WTC11 (cell line): ENCODE measurements at regions not wholly inside any gene's neighbourhood (a gene's known extent, or its start where the extent isn't known, plus 50 kb on each side); places are given as distances from the start of the nearest gene placed in this dataset.

Source experiments
- ATAC-seq: fragments of 200-7000 bp; cut with Tn5 transposase; 2 replicates; pipeline ENCODE4 v1.10.0; 2021; ENCODE audit warnings: mild to moderate bottlenecking, moderate library complexity
- CTCF ChIA-PET: fragments of 300-600 bp; sonication (Branson Sonifier 250); formaldehyde crosslinking; loops from one replicate; lab custom pipeline; 2021; ENCODE audit warnings: antibody characterized with exemption; lab: Charles Lee
- POLR2A ChIA-PET: fragments of 350-600 bp; sonication (Branson Sonifier 250); formaldehyde crosslinking; loops from one replicate; lab custom pipeline; 2021; ENCODE audit warnings: antibody characterized with exemption; lab: Charles Lee
- DNase-seq: peaks from one replicate; pipeline ENCODE4 v3.0.0; 2021; ENCODE audit warnings: low spot score
- H3K27ac Mint-ChIP-seq: 2 replicates; pipeline ENCODE4 v1.8.0; 2021; ENCODE audit warnings: mixed read lengths
- H3K27me3 Mint-ChIP-seq: 2 replicates; pipeline ENCODE4 v1.8.0; 2021; ENCODE audit warnings: low read depth, mild to moderate bottlenecking, moderate library complexity, mixed read lengths
- H3K36me3 Mint-ChIP-seq: 2 replicates; pipeline ENCODE4 v1.8.0; 2021; ENCODE audit warnings: mixed read lengths
- H3K4me1 Mint-ChIP-seq: 2 replicates; pipeline ENCODE4 v1.8.0; 2022; ENCODE audit warnings: mixed read lengths
- H3K4me3 Mint-ChIP-seq: 2 replicates; pipeline ENCODE4 v1.8.0; 2021; ENCODE audit warnings: mild to moderate bottlenecking, moderate library complexity, mixed read lengths
- H3K9me3 Mint-ChIP-seq: 2 replicates; pipeline ENCODE4 v1.8.0; 2021; ENCODE audit warnings: mixed read lengths
- ETV6 ChIP-seq: sonication (generic); formaldehyde crosslinking; IDR thresholded peaks from 2 replicates; pipeline ENCODE4 v1.8.1; 2022; ENCODE audit warnings: mild to moderate bottlenecking, missing genetic modification reagents
- FOXK1 ChIP-seq: sonication (generic); formaldehyde crosslinking; IDR thresholded peaks from 2 replicates; pipeline ENCODE4 v1.8.0; 2022; ENCODE audit warnings: mild to moderate bottlenecking, moderate library complexity, missing genetic modification reagents
- FOXP1 ChIP-seq: sonication (generic); formaldehyde crosslinking; IDR thresholded peaks from 2 replicates; pipeline ENCODE4 v1.8.0; 2022; ENCODE audit warnings: missing genetic modification reagents, mild to moderate bottlenecking, moderate library complexity, borderline replicate concordance
- GTF2I ChIP-seq: fragments of 250-450 bp; sonication (Bioruptor Pico); conservative IDR thresholded peaks from 2 replicates; pipeline ENCODE4 v1.4.0; 2021; ENCODE audit warnings: mild to moderate bottlenecking
- HMGA2 ChIP-seq: fragments of 250-450 bp; sonication (Bioruptor Pico); IDR thresholded peaks from 2 replicates; pipeline ENCODE4 v1.4.0; 2021; ENCODE audit warnings: mild to moderate bottlenecking, moderate library complexity
- IRF2 ChIP-seq: sonication (generic); formaldehyde crosslinking; IDR thresholded peaks from 2 replicates; pipeline ENCODE4 v1.8.0; 2022; ENCODE audit warnings: low read depth, missing genetic modification reagents, borderline replicate concordance
- JUN ChIP-seq: sonication (generic); formaldehyde crosslinking; IDR thresholded peaks from 2 replicates; pipeline ENCODE4 v1.8.0; 2023; ENCODE audit warnings: mild to moderate bottlenecking, missing genetic modification reagents
- NFYB ChIP-seq: sonication (generic); formaldehyde crosslinking; conservative IDR thresholded peaks from 2 replicates; pipeline ENCODE4 v1.8.0; 2022; ENCODE audit warnings: low read depth, missing genetic modification reagents
- NR1H2 ChIP-seq: sonication (generic); formaldehyde crosslinking; IDR thresholded peaks from 2 replicates; pipeline ENCODE4 v1.9.0; 2021; ENCODE audit warnings: mild to moderate bottlenecking, moderate library complexity, missing genetic modification reagents
- PRRX2 ChIP-seq: fragments of 250-450 bp; sonication (Bioruptor Pico); IDR thresholded peaks from 2 replicates; pipeline ENCODE4 v1.8.0; 2021; ENCODE audit warnings: mild to moderate bottlenecking
- RELA ChIP-seq: sonication (generic); formaldehyde crosslinking; IDR thresholded peaks from 2 replicates; pipeline ENCODE4 v1.8.1; 2022; ENCODE audit warnings: missing genetic modification reagents, mild to moderate bottlenecking, borderline replicate concordance
- SMAD4 ChIP-seq: sonication (generic); formaldehyde crosslinking; IDR thresholded peaks from 2 replicates; pipeline ENCODE4 v1.8.0; 2022; ENCODE audit warnings: mild to moderate bottlenecking, missing genetic modification reagents
- SOX15 ChIP-seq: fragments of 250-450 bp; sonication (Bioruptor Pico); IDR thresholded peaks from 2 replicates; pipeline ENCODE4 v1.9.0; 2021; ENCODE audit warnings: mild to moderate bottlenecking
- TEAD4 ChIP-seq: sonication (generic); formaldehyde crosslinking; IDR thresholded peaks from 2 replicates; pipeline ENCODE4 v1.8.0; 2022; ENCODE audit warnings: mild to moderate bottlenecking, missing genetic modification reagents
- ZNF121 ChIP-seq: sonication (generic); formaldehyde crosslinking; IDR thresholded peaks from 2 replicates; pipeline ENCODE4 v1.8.0; 2023; ENCODE audit warnings: missing genetic modification reagents
- ZNF138 ChIP-seq: sonication (generic); formaldehyde crosslinking; conservative IDR thresholded peaks from 2 replicates; pipeline ENCODE4 v1.8.1; 2022; ENCODE audit warnings: mild to moderate bottlenecking, moderate library complexity, missing genetic modification reagents
- ZNF263 ChIP-seq: sonication (generic); formaldehyde crosslinking; IDR thresholded peaks from 2 replicates; pipeline ENCODE4 v1.8.1; 2022; ENCODE audit warnings: low read depth, mild to moderate bottlenecking, moderate library complexity, missing genetic modification reagents
- ZNF396 ChIP-seq: fragments of 250-450 bp; sonication (Bioruptor Pico); IDR thresholded peaks from 2 replicates; pipeline ENCODE4 v1.8.0; 2021; ENCODE audit warnings: mild to moderate bottlenecking, moderate library complexity, borderline replicate concordance
- ZNF671 ChIP-seq: fragments of 250-450 bp; sonication (Bioruptor Pico); IDR thresholded peaks from 2 replicates; pipeline ENCODE4 v1.8.0; 2021; ENCODE audit warnings: mild to moderate bottlenecking
- TF ChIP-seq, protein P1 (sequence below): sonication (generic); formaldehyde crosslinking; IDR thresholded peaks from 2 replicates; pipeline ENCODE4 v1.8.0; 2023; ENCODE audit warnings: missing genetic modification reagents
- TF ChIP-seq, protein P2 (sequence below): sonication (generic); formaldehyde crosslinking; IDR thresholded peaks from 2 replicates; pipeline ENCODE4 v1.8.0; 2022; ENCODE audit warnings: mild to moderate bottlenecking, missing genetic modification reagents
- TF ChIP-seq, protein P3 (sequence below): fragments of 250-450 bp; sonication (Bioruptor Pico); IDR thresholded peaks from 2 replicates; pipeline ENCODE4 v1.9.0; 2021; ENCODE audit warnings: moderate library complexity, mild to moderate bottlenecking, inconsistent platforms, borderline replicate concordance
- TF ChIP-seq, protein P4 (sequence below): fragments of 250-450 bp; sonication (Bioruptor Pico); IDR thresholded peaks from 2 replicates; pipeline ENCODE4 v1.9.0; 2021; ENCODE audit warnings: mild to moderate bottlenecking
- TF ChIP-seq, protein P5 (sequence below): fragments of 250-450 bp; sonication (Bioruptor Pico); IDR thresholded peaks from 2 replicates; pipeline ENCODE4 v1.9.0; 2021; ENCODE audit warnings: mild to moderate bottlenecking
- TF ChIP-seq, protein P6 (sequence below): sonication (generic); formaldehyde crosslinking; IDR thresholded peaks from 2 replicates; pipeline ENCODE4 v1.8.1; 2022; ENCODE audit warnings: mild to moderate bottlenecking, moderate library complexity, missing genetic modification reagents

DNA sequence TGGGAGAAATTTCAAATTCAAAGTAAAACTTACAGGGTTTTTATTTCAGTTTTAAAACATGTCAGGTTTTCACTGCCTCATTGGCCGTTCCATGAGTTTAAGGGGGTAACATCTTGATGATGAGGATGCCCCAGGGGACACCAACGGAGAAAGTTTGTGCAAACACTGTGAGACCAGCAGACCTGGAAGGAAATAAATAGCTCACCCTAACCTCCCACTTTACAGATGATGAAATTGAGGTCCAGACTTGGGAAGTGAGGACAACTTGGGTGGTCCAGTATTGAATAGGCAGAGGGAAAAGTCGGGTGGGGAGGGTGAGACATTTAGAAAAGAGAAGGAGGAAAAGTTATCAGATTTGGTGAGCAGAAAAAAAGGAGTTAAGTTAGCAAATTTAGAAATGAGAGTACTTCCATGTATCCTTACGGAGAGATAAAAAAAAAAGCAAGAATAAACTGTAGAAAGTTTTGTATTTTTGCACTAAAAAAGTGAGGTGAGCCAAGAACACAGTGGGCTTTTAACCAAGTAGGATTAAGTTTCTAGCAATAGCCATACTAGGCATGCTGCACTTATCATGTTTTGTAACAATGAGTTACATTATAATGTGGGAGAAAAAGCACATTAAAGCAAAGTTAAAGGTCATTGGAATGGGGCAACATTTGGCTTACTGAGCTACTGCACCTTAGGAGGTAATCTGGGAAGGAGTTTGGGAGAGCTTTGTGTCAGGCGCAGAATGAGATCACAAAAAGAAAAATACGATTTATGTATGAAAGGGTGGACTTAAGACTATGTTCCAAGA is 125.1 kb downstream of the GAS1 start:
- CTCF ChIA-PET: no interaction called here
- ATAC-seq: no peak
- Mint-ChIP-seq H3K4me1 (no peaks in the 10 kb centered on the region), H3K27me3 (peaks cover 12% of the 10 kb centered on the region), H3K27ac (no peak overlapping the region), H3K4me3 (no peak overlapping the region), H3K36me3 (peaks cover 7% of the 10 kb centered on the region), H3K9me3 (peaks cover 48% of the 10 kb centered on the region)
- no peak for DNase-seq
- POLR2A ChIA-PET: no interaction called here
- TF ChIP-seq GTF2I (CRISPR knock-in tag): no peak
- TF ChIP-seq RELA (CRISPR knock-in tag): no peak
- TF ChIP-seq ZNF121 (CRISPR knock-in tag): no peak
- TF ChIP-seq ZNF263 (CRISPR knock-in tag): no peak
- TF ChIP-seq ZNF671 (CRISPR knock-in tag): no peak
- TF ChIP-seq, protein P1, sequence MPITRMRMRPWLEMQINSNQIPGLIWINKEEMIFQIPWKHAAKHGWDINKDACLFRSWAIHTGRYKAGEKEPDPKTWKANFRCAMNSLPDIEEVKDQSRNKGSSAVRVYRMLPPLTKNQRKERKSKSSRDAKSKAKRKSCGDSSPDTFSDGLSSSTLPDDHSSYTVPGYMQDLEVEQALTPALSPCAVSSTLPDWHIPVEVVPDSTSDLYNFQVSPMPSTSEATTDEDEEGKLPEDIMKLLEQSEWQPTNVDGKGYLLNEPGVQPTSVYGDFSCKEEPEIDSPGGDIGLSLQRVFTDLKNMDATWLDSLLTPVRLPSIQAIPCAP (CRISPR knock-in tag): no peak

DNA sequence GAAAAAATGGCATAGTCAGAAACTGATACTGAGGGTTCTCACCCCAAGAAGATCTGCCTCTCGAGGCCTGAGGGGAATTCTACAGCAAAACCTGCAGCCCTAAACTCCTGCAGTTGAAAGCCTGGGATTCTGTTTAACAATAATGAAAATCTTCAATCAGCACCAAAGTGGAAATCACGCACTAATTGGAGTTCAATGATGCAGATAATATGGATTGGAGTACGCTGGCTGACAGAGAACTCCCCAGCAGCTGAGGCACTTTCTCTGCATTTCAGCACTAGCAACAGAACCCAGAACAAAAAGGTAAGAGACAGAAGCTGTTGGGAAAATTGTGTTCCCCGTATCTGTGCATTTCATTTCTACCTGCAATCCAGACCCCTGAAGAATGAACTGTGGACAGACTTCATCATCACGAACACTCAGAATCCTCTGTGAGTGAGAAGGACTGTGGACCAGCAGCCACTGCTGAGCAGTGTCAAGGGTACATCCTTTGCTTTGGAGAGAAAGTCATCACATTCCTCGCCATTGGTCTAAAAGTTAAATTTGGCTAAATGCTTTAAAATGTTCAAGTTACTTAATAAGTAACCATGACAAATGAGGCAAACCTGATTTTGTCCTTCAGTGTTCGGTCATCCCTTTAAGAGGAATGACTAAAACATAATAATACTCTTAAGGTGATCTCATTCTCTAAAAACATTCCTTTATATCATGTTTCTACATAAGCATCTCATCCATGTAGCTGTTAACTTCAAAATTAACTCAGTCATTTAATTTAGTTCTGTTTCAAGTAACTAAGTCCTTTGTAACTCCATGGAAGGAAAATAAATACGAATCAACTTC is 126.1 kb downstream of the GAS1 start:
- DNase-seq (no peak), ATAC-seq (no peak)
- POLR2A ChIA-PET: no interaction called here
- Mint-ChIP-seq H3K4me1 (no peaks in the 10 kb centered on the region), H3K9me3 (peaks cover 51% of the 10 kb centered on the region), H3K27ac (no peak overlapping the region), H3K4me3 (no peak overlapping the region), H3K27me3 (peaks cover 6% of the 10 kb centered on the region), H3K36me3 (peaks cover 7% of the 10 kb centered on the region)
- CTCF ChIA-PET: no interaction called here
- TF ChIP-seq PRRX2 (CRISPR knock-in tag) (no peak), ETV6 (CRISPR knock-in tag) (no peak), NFYB (no peak), SMAD4 (no peak), TEAD4 (CRISPR knock-in tag) (no peak), NR1H2 (CRISPR knock-in tag) (no peak), FOXK1 (CRISPR knock-in tag) (no peak), HMGA2 (CRISPR knock-in tag) (no peak), ZNF396 (CRISPR knock-in tag) (no peak), SOX15 (CRISPR knock-in tag) (no peak), GTF2I (CRISPR knock-in tag) (no peak), IRF2 (CRISPR knock-in tag) (no peak), JUN (CRISPR knock-in tag) (no peak), ZNF138 (CRISPR knock-in tag) (no peak), FOXP1 (no peak)
- TF ChIP-seq, protein P2, sequence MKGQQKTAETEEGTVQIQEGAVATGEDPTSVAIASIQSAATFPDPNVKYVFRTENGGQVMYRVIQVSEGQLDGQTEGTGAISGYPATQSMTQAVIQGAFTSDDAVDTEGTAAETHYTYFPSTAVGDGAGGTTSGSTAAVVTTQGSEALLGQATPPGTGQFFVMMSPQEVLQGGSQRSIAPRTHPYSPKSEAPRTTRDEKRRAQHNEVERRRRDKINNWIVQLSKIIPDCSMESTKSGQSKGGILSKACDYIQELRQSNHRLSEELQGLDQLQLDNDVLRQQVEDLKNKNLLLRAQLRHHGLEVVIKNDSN (CRISPR knock-in tag): no peak
- TF ChIP-seq, protein P3, sequence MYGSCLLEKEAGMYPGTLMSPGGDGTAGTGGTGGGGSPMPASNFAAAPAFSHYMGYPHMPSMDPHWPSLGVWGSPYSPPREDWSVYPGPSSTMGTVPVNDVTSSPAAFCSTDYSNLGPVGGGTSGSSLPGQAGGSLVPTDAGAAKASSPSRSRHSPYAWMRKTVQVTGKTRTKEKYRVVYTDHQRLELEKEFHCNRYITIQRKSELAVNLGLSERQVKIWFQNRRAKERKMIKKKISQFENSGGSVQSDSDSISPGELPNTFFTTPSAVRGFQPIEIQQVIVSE (CRISPR knock-in tag): no peak
- TF ChIP-seq, protein P4, sequence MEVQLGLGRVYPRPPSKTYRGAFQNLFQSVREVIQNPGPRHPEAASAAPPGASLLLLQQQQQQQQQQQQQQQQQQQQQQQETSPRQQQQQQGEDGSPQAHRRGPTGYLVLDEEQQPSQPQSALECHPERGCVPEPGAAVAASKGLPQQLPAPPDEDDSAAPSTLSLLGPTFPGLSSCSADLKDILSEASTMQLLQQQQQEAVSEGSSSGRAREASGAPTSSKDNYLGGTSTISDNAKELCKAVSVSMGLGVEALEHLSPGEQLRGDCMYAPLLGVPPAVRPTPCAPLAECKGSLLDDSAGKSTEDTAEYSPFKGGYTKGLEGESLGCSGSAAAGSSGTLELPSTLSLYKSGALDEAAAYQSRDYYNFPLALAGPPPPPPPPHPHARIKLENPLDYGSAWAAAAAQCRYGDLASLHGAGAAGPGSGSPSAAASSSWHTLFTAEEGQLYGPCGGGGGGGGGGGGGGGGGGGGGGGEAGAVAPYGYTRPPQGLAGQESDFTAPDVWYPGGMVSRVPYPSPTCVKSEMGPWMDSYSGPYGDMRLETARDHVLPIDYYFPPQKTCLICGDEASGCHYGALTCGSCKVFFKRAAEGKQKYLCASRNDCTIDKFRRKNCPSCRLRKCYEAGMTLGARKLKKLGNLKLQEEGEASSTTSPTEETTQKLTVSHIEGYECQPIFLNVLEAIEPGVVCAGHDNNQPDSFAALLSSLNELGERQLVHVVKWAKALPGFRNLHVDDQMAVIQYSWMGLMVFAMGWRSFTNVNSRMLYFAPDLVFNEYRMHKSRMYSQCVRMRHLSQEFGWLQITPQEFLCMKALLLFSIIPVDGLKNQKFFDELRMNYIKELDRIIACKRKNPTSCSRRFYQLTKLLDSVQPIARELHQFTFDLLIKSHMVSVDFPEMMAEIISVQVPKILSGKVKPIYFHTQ: no peak
- TF ChIP-seq, protein P5, sequence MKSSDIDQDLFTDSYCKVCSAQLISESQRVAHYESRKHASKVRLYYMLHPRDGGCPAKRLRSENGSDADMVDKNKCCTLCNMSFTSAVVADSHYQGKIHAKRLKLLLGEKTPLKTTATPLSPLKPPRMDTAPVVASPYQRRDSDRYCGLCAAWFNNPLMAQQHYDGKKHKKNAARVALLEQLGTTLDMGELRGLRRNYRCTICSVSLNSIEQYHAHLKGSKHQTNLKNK (CRISPR knock-in tag): no peak
- TF ChIP-seq, protein P6, sequence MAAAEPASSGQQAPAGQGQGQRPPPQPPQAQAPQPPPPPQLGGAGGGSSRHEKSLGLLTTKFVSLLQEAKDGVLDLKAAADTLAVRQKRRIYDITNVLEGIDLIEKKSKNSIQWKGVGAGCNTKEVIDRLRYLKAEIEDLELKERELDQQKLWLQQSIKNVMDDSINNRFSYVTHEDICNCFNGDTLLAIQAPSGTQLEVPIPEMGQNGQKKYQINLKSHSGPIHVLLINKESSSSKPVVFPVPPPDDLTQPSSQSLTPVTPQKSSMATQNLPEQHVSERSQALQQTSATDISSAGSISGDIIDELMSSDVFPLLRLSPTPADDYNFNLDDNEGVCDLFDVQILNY: no peak
